NB4 (cell line): ENCODE measurements at regions not wholly inside any gene's neighbourhood (a gene's known extent, or its start where the extent isn't known, plus 50 kb on each side); places are given as distances from the start of the nearest gene placed in this dataset.

ENCODE experiments used
- DNase-seq: peaks from one replicate; pipeline ENCODE4 v3.0.0; 2010; ENCODE audit warnings: low read depth
- H3K4me3 ChIP-seq: one replicate; pipeline ENCODE4 v1.5.1; 2011; ENCODE audit warnings: mild to moderate bottlenecking, low read depth, low read length, moderate library complexity
- CTCF ChIP-seq: IDR thresholded peaks from one replicate; pipeline ENCODE4 v1.5.1; 2012; ENCODE audit warnings: low read depth, low read length
- MAX ChIP-seq: IDR thresholded peaks from 2 replicates; pipeline ENCODE4 v1.6.1; 2011; ENCODE audit warnings: low read depth, low read length
- MYC ChIP-seq: IDR thresholded peaks from 2 replicates; pipeline ENCODE4 v1.6.1; 2011; ENCODE audit warnings: low read depth, low read length
- POLR2A ChIP-seq: IDR thresholded peaks from 2 replicates; pipeline ENCODE4 v1.6.1; 2011; ENCODE audit warnings: mild to moderate bottlenecking; ENCODE audit not compliant: insufficient read length; ENCODE audit errors: extremely low read depth

DNA sequence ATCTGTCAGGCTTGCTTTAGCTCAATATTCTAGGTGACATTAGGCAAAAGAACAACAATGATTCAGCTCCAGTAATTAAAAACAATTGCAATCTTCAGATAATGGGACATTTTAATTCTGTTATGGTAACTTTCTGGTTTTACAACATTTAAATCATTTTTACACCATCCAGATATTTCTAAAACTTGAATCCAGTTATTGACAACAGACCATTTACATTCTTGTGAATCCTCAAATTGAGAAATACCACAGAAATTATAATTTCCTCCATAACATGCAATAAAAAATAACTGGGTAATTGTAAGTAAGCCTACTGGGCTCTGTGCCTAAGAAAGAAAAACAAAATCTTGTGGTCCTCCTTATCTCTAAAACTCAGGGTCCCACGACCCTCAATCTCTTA lies 195.0 kb upstream of the S100G start:
- DNase-seq, result no peak
- no peak overlapping the region for H3K4me3 ChIP-seq
- TF ChIP-seq MYC, result no peak

DNA sequence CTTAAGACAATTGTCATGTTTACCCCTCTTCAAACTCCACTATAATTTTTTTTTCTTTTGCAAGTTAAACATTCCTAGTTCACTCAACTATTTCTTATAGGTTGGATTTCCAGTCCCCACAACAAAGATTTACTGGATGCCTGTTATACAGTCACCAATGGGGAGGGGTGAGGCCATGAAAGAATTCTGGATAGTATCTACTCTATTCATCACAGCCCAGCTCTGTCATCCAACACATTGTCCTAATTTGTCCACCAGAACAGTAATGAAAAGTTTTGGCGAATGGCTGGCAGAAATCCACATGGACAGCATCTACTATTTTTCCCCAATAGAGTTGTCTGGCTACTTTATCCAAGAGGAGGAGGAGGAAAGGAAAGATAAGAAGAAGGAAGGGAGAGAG lies 192.7 kb upstream of the S100G start:
- DNase-seq, result no peak
- no peak overlapping the region for H3K4me3 ChIP-seq
- no peak for TF ChIP-seq MYC
- no peak for TF ChIP-seq POLR2A
- TF ChIP-seq MAX, result no peak
- no peak for TF ChIP-seq CTCF

- DNase-seq, result no peak
- TF ChIP-seq MYC (no peak), POLR2A (no peak), MAX (no peak), CTCF (no peak)
- no peak overlapping the region for H3K4me3 ChIP-seq
These were observed 191.8 kb upstream of the S100G start for GRCh38 chrX:16458208-16458607.

DNA sequence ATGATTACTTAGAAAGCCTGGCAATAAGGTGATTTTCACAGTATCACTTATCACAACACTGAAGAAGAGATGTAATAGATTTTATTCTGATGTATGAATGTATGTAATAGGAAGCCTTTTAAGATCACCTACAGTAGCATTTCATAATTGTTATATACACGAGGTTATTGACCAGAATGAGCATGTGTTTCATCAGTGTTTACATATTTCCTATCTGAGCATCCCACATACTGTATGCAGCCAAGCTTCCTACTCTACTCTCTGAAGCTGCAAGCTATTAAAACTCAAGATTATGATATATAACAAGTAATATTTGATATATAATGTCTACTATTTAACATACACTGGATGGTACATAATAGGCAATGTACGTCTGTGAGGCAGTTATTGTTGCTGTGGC lies 190.9 kb upstream of the S100G start:
- TF ChIP-seq CTCF (no peak), MAX (no peak), MYC (no peak), POLR2A (no peak)
- DNase-seq, result no peak
- H3K4me3 ChIP-seq, result no peak overlapping the region

- no peak overlapping the region for H3K4me3 ChIP-seq
- no peak for TF ChIP-seq CTCF
- TF ChIP-seq POLR2A, result no peak
- no peak for TF ChIP-seq MYC
- TF ChIP-seq MAX, result no peak
- DNase-seq, result no peak
These were observed 188.0 kb upstream of the S100G start for GRCh38 chrX:16461968-16462367.

- no peak for DNase-seq
These were observed 187.0 kb upstream of the S100G start for GRCh38 chrX:16462912-16463311.

More at GRCh38 chrX:16462912-16463311, 187.0 kb upstream of the S100G start:
- no peak for TF ChIP-seq CTCF
- no peak for TF ChIP-seq MYC
- TF ChIP-seq POLR2A, result no peak
- TF ChIP-seq MAX, result no peak
- H3K4me3 ChIP-seq, result no peak overlapping the region
